DOHH2 (cell line): ENCODE measurements at regions not wholly inside any gene's neighbourhood (a gene's known extent, or its start where the extent isn't known, plus 50 kb on each side); places are given as distances from the start of the nearest gene placed in this dataset.

Experiments
- H3F3A ChIP-seq: fragments of 200-600 bp; sonication (generic), shearing (Covaris generic); 2 replicates; pipeline ENCODE4 v1.6.0; 2016; ENCODE audit warnings: antibody characterized with exemption, mild to moderate bottlenecking; ENCODE audit not compliant: control insufficient read depth, insufficient read depth
- H3K27ac ChIP-seq: fragments of 200-600 bp; sonication (generic); 2 replicates; pipeline ENCODE4 v1.5.1; 2014; ENCODE audit warnings: low read depth, mild to moderate bottlenecking, low read length, moderate library complexity
- H3K27me3 ChIP-seq: fragments of 200-600 bp; sonication (generic); 2 replicates; pipeline ENCODE4 v1.6.1; 2014; ENCODE audit warnings: mild to moderate bottlenecking, low read length, mixed read lengths; ENCODE audit not compliant: control insufficient read depth
- H3K36me3 ChIP-seq: fragments of 200-600 bp; sonication (generic); 2 replicates; pipeline ENCODE4 v1.6.1; 2014; ENCODE audit warnings: mild to moderate bottlenecking, low read length, moderate library complexity, mixed read lengths; ENCODE audit not compliant: control insufficient read depth
- H3K4me1 ChIP-seq: fragments of 200-600 bp; sonication (generic); 2 replicates; pipeline ENCODE4 v1.6.1; 2014; ENCODE audit warnings: mild to moderate bottlenecking, low read length, mixed read lengths; ENCODE audit not compliant: control insufficient read depth
- H3K4me2 ChIP-seq: fragments of 200-600 bp; sonication (generic); 2 replicates; pipeline ENCODE4 v1.6.0; 2014; ENCODE audit warnings: mild to moderate bottlenecking, low read length, moderate library complexity
- H3K4me3 ChIP-seq: fragments of 200-600 bp; sonication (generic); 2 replicates; pipeline ENCODE4 v1.5.1; 2014; ENCODE audit warnings: mild to moderate bottlenecking, low read length, mixed read lengths
- H3K79me2 ChIP-seq: fragments of 200-600 bp; sonication (generic); 2 replicates; pipeline ENCODE4 v1.6.1; 2014; ENCODE audit warnings: mild to moderate bottlenecking, low read length, mixed read lengths; ENCODE audit not compliant: control insufficient read depth
- H3K9me2 ChIP-seq: fragments of 200-600 bp; sonication (generic); replicated peaks from 2 replicates; pipeline ENCODE4 v1.6.1; 2014; ENCODE audit warnings: mild to moderate bottlenecking, low read length, mixed read lengths; ENCODE audit not compliant: control insufficient read depth
- H3K9me3 ChIP-seq: fragments of 200-600 bp; sonication (generic); 2 replicates; pipeline ENCODE4 v1.6.1; 2014; ENCODE audit warnings: antibody characterized with exemption, low read length, mixed read lengths; ENCODE audit not compliant: control insufficient read depth, insufficient read depth
- H4K20me1 ChIP-seq: fragments of 200-600 bp; sonication (generic); 2 replicates; pipeline ENCODE4 v1.6.0; 2014; ENCODE audit warnings: low read depth, mild to moderate bottlenecking, antibody characterized with exemption, low read length, moderate library complexity; ENCODE audit not compliant: control insufficient read depth, insufficient read depth
- CTCF ChIP-seq: fragments of 200-600 bp; sonication (generic); IDR thresholded peaks from one replicate; pipeline ENCODE4 v1.5.1; 2014; ENCODE audit warnings: antibody characterized with exemption, mild to moderate bottlenecking, low read depth, low read length; ENCODE audit not compliant: poor library complexity, severe bottlenecking
- EZH2phosphoT487 ChIP-seq: fragments of 200-600 bp; sonication (generic); IDR thresholded peaks from 2 replicates; pipeline ENCODE4 v1.6.1; 2017; ENCODE audit warnings: borderline replicate concordance, mild to moderate bottlenecking, antibody characterized with exemption, low read length, moderate library complexity, mixed read lengths

GRCh38 chr3:72354486-72354885 is 493.8 kb downstream of the SHQ1 start:
- no peak overlapping the region for H3K4me2 ChIP-seq

GRCh38 chr3:72353236-72354128 is 494.8 kb downstream of the SHQ1 start:
- Histone ChIP-seq H4K20me1 (no peaks in the 10 kb centered on the region), H3K9me3 (no peaks in the 10 kb centered on the region), H3K4me2 (no peak overlapping the region), H3K9me2 (no peaks in the 10 kb centered on the region), H3K36me3 (no peaks in the 10 kb centered on the region), H3K27ac (no peak overlapping the region), H3K4me3 (no peak overlapping the region), H3K79me2 (no peaks in the 10 kb centered on the region), H3K27me3 (peaks cover 10% of the 10 kb centered on the region), H3K4me1 (no peaks in the 10 kb centered on the region), H3F3A (no peaks in the 10 kb centered on the region)
- TF ChIP-seq CTCF (no peak), EZH2phosphoT487 (no peak)

More at GRCh38 chr3:72354486-72354885, 493.8 kb downstream of the SHQ1 start:
- Histone ChIP-seq H3K27me3 (peaks cover 1% of the 10 kb centered on the region; the same call in 1 of the 2 replicates), H3K27ac (no peak overlapping the region), H3F3A (no peaks in the 10 kb centered on the region), H3K4me3 (no peak overlapping the region), H3K9me2 (no peaks in the 10 kb centered on the region), H3K79me2 (no peaks in the 10 kb centered on the region), H3K9me3 (no peaks in the 10 kb centered on the region), H4K20me1 (no peaks in the 10 kb centered on the region), H3K4me1 (no peaks in the 10 kb centered on the region), H3K36me3 (no peaks in the 10 kb centered on the region)
- TF ChIP-seq CTCF (no peak), EZH2phosphoT487 (no peak)

- no peaks in the 10 kb centered on the region for H3K9me2 ChIP-seq
- H3K4me1 ChIP-seq: peaks cover 9% of the 10 kb centered on the region
- no peak overlapping the region for H3K4me3 ChIP-seq
- no peaks in the 10 kb centered on the region for H3K79me2 ChIP-seq
- no peaks in the 10 kb centered on the region for H3F3A ChIP-seq
- no peaks in the 10 kb centered on the region for H3K36me3 ChIP-seq
- no peaks in the 10 kb centered on the region for H4K20me1 ChIP-seq
- no peaks in the 10 kb centered on the region for H3K9me3 ChIP-seq
- peaks cover 20% of the 10 kb centered on the region for H3K27me3 ChIP-seq
- H3K27ac ChIP-seq: no peak overlapping the region
- no peak overlapping the region for H3K4me2 ChIP-seq
- TF ChIP-seq EZH2phosphoT487 (no peak), CTCF (no peak)
Observed at GRCh38 chr3:72352176-72352575, 496.1 kb downstream of the SHQ1 start.
